Right lobe of liver (tissue), 6 donors: ENCODE measurements at regions not wholly inside any gene's neighbourhood (a gene's known extent, or its start where the extent isn't known, plus 50 kb on each side); places are given as distances from the start of the nearest gene placed in this dataset.

Source experiments
- ATAC-seq, 4 donors: fragments of 200-7000 bp; cut with Tn5 transposase; one replicate each; pipeline ENCODE4 v1.9.1; 2020; ENCODE audit warnings: mild to moderate bottlenecking in 4 of 4, moderate library complexity in 4 of 4
- DNase-seq, 3 donors: peaks; one replicate each; pipeline ENCODE4 v3.0.0-alpha.2; 2020
- H3K27ac ChIP-seq, 3 donors: fragments of 200-600 bp; one replicate each; pipeline ENCODE4 v1.8.0; 2022
- H3K27me3 ChIP-seq, 2 donors: fragments of 200-600 bp; one replicate each; pipeline ENCODE4 v1.8.0; 2022
- H3K36me3 ChIP-seq, 4 donors: fragments of 200-600 bp; sonication (generic) in 1 of 4; one replicate each; pipeline versions ENCODE4 v1.5.1 to v1.8.0; 2017 to 2022; ENCODE audit warnings: control low read depth in 1 of 4
- H3K4me1 ChIP-seq, 4 donors: fragments of 200-600 bp; sonication (generic) in 1 of 4; one replicate each; pipeline versions ENCODE4 v1.5.1 to v1.8.0; 2017 to 2022; ENCODE audit warnings: control low read depth in 1 of 4
- H3K4me3 ChIP-seq, 3 donors: fragments of 200-600 bp; one replicate each; pipeline ENCODE4 v1.8.0; 2022
- H3K9me3 ChIP-seq, 4 donors: fragments of 200-600 bp; sonication (generic) in 1 of 4; one replicate each; pipeline versions ENCODE4 v1.5.1 to v1.8.0; 2017 to 2022; ENCODE audit warnings: control low read depth in 1 of 4
- POLR2A ChIP-seq: fragments of 450-650 bp; IDR thresholded peaks from one replicate; pipeline ENCODE4 v1.6.1; 2017; ENCODE audit warnings: antibody characterized with exemption, mild to moderate bottlenecking
- WGBS: methylation state at CpG from one replicate; pipeline ENCODE4 v1.1.6; 2018; ENCODE audit warnings: low coverage, low lambda C conversion rate; ENCODE audit not compliant: insufficient coverage; ENCODE audit errors: missing lambda C conversion rate; 5-methylcytosine and 5-hydroxymethylcytosine counted together
- intact Hi-C, 2 donors: fragments of 100-400 bp; cut with DNase I; formaldehyde crosslinking; loops; one replicate each; pipeline versions ENCODE4 v1.11.2 to v1.14.1; 2022
- TF ChIP-seq, protein P1 (sequence below), 4 donors: fragments of 200-600 bp in 3 of 4; fragments of 450-650 bp in 1 of 4; IDR thresholded peaks; one replicate each; pipeline versions ENCODE4 v1.5.1 to v1.8.0; 2016 to 2022; ENCODE audit warnings: antibody characterized with exemption in 4 of 4, mild to moderate bottlenecking in 2 of 4
- donor health status: DM: no; HTN: yes; CAD: no.
- donor health status: DM: no; HTN: no; CAD: no.
- donor health status: DM: no; HTN: no; CAD: no.
- donor health status: DM: no; HTN: yes; CAD: no.
- donor health status: DM: no; HTN: yes; CAD: no.

DNA sequence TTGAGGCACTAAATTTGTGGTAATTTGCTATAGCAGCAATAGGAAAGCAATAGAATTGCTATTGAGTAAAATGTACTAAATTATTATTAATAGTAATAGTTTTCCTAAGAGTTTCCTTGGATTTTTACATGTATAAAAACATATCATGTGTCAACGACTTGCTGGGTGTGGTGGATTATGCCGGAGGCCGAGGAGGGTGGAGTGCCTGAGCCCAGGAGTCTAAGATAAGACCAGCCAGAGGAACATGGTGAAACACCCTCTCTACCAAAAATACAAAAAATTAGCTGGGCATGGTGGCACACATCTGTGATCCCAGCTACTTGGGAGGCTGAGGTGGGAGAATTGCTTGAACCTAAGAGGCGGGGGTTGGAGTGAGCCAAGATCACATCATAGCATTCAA is 749.9 kb downstream of the TBL1XR1 start:
- Histone ChIP-seq H3K27ac (no peak overlapping the region), H3K36me3 (no peaks in the 10 kb centered on the region), H3K4me3 (no peak overlapping the region), H3K27me3 (no peaks in the 10 kb centered on the region), H3K9me3 (no peaks in the 10 kb centered on the region), H3K4me1 (no peaks in the 10 kb centered on the region)
- intact Hi-C loops = no loop called here
- no peak for ATAC-seq
- 85% methylated on average over 4 of the region's 4 CpGs for WGBS
- no peak for DNase-seq
- no peak for TF ChIP-seq POLR2A
- TF ChIP-seq, protein P1, sequence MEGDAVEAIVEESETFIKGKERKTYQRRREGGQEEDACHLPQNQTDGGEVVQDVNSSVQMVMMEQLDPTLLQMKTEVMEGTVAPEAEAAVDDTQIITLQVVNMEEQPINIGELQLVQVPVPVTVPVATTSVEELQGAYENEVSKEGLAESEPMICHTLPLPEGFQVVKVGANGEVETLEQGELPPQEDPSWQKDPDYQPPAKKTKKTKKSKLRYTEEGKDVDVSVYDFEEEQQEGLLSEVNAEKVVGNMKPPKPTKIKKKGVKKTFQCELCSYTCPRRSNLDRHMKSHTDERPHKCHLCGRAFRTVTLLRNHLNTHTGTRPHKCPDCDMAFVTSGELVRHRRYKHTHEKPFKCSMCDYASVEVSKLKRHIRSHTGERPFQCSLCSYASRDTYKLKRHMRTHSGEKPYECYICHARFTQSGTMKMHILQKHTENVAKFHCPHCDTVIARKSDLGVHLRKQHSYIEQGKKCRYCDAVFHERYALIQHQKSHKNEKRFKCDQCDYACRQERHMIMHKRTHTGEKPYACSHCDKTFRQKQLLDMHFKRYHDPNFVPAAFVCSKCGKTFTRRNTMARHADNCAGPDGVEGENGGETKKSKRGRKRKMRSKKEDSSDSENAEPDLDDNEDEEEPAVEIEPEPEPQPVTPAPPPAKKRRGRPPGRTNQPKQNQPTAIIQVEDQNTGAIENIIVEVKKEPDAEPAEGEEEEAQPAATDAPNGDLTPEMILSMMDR (IDR thresholded peaks at IDR 0.05) = no peak

DNA sequence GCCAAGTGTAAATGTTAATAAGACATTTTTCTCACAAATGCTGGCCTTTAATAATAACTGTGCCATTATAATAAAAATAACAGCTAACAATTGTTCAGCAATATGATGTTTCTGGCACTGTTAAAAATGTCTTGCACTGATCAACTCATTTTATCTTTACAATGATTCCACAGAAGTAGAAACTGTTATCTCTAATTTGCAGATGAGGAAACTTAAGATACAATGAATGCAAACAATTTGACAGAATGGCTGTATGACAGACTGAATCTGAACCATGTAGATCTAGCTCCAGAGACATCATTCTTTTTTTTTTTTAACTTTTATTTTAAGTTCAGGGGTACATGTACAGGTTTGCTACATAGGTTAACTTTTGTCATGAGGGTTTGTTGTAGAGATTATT is 755.0 kb downstream of the TBL1XR1 start:
- no peaks in the 10 kb centered on the region for H3K4me1 ChIP-seq
- no peak overlapping the region for H3K4me3 ChIP-seq
- ATAC-seq = no peak
- H3K9me3 ChIP-seq = no peaks in the 10 kb centered on the region
- TF ChIP-seq POLR2A = no peak
- TF ChIP-seq, protein P1 (IDR thresholded peaks at IDR 0.05) = no peak
- no peak for DNase-seq
- no peaks in the 10 kb centered on the region for H3K36me3 ChIP-seq
- intact Hi-C loops = no loop called here
- H3K27me3 ChIP-seq = no peaks in the 10 kb centered on the region
- no peak overlapping the region for H3K27ac ChIP-seq

- intact Hi-C loops = no loop called here
- TF ChIP-seq, protein P1 (IDR thresholded peaks at IDR 0.05) = no peak
- no peak for TF ChIP-seq POLR2A
- no peak for DNase-seq
- Histone ChIP-seq H3K27me3 (no peaks in the 10 kb centered on the region), H3K9me3 (no peaks in the 10 kb centered on the region), H3K4me3 (no peak overlapping the region), H3K36me3 (no peaks in the 10 kb centered on the region), H3K27ac (no peak overlapping the region), H3K4me1 (no peaks in the 10 kb centered on the region)
- no peak for ATAC-seq
- 30% methylated on average over 2 of the region's 2 CpGs for WGBS
Measured at GRCh38 chr3:176439729-176440128, 757.6 kb downstream of the TBL1XR1 start.

GRCh38 chr3:176431991-176432390 is 765.3 kb downstream of the TBL1XR1 start:
- Histone ChIP-seq H3K27ac (no peak overlapping the region), H3K36me3 (no peaks in the 10 kb centered on the region), H3K9me3 (no peaks in the 10 kb centered on the region), H3K27me3 (no peaks in the 10 kb centered on the region), H3K4me1 (no peaks in the 10 kb centered on the region), H3K4me3 (no peak overlapping the region)
- ATAC-seq (no peak), DNase-seq (no peak)
- TF ChIP-seq POLR2A = no peak
- TF ChIP-seq, protein P1 (IDR thresholded peaks at IDR 0.05) = no peak
- WGBS = 54% methylated on average over 6 of the region's 6 CpGs
- intact Hi-C loops = no loop called here

DNA sequence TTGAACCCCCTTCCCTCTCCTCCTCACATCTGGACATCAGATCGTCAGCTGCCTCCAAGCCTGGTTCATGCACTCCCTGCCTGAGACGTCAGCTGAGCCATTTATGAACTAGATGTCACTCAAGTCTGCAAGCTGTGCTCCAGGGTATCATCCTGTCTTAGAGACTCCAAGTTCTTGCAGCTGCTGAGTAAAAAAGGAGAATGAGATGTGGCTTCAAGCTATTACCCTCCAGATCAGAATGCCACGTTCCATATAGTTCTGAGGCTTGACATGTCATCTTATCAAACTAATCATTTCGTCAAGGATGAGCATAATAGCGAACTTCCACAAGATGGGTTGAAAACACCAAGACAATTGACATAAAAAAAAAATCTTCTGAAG is 766.3 kb downstream of the TBL1XR1 start:
- intact Hi-C loops = no loop called here
- TF ChIP-seq, protein P1 (IDR thresholded peaks at IDR 0.05) = no peak
- TF ChIP-seq POLR2A = no peak
- no peaks in the 10 kb centered on the region for H3K9me3 ChIP-seq
- DNase-seq (no peak), ATAC-seq (no peak)
- H3K36me3 ChIP-seq = no peaks in the 10 kb centered on the region
- H3K27me3 ChIP-seq = no peaks in the 10 kb centered on the region
- H3K4me3 ChIP-seq = no peak overlapping the region
- no peaks in the 10 kb centered on the region for H3K4me1 ChIP-seq
- H3K27ac ChIP-seq = no peak overlapping the region
- WGBS = 21% methylated on average over 5 of the region's 5 CpGs
